ENCODE measurements at regions not wholly inside any gene's neighbourhood (a gene's known extent, or its start where the extent isn't known, plus 50 kb on each side); places are given as distances from the start of the nearest gene placed in this dataset.

- no peak overlapping the region for H3K27ac ChIP-seq (ENCODE audit: low read length)
- H3K36me3 ChIP-seq (replicated peaks; ENCODE audit: low read depth, low read length): no peaks in the 10 kb centered on the region
- H3K79me2 ChIP-seq (ENCODE audit: low read length): no peaks in the 10 kb centered on the region
- no peaks in the 10 kb centered on the region for H3K4me1 ChIP-seq (ENCODE audit: low read length)
- no peak overlapping the region for H3K9ac ChIP-seq (ENCODE audit: low read length)
- no peaks in the 10 kb centered on the region for H4K20me1 ChIP-seq (ENCODE audit: insufficient read depth, low read length)
- H3K4me2 ChIP-seq (ENCODE audit: low read length): no peak overlapping the region
- no peaks in the 10 kb centered on the region for H3K27me3 ChIP-seq (ENCODE audit: low read depth, low read length)
- H2AFZ ChIP-seq (ENCODE audit: low read depth, low read length): no peak overlapping the region
- H3K4me3 ChIP-seq (ENCODE audit: low read length): no peak overlapping the region
- no peak for TF ChIP-seq CTCF (IDR thresholded peaks at IDR 0.05; ENCODE audit: low read depth, low read length)
- no peak for TF ChIP-seq EZH2phosphoT487 (IDR thresholded peaks at IDR 0.05; ENCODE audit: low read depth)
- no peaks in the 10 kb centered on the region for H3K9me3 ChIP-seq (ENCODE audit: insufficient read depth, low read length)
These were observed 124.2 kb upstream of the PLAAT1 start for GRCh38 chr3:193116871-193117270.

- no peaks in the 10 kb centered on the region for H3K9me3 ChIP-seq (ENCODE audit: insufficient read depth, low read length)
- H3K4me2 ChIP-seq (ENCODE audit: low read length): no peak overlapping the region
- H3K9ac ChIP-seq (ENCODE audit: low read length): no peak overlapping the region
- H3K4me3 ChIP-seq (ENCODE audit: low read length): no peak overlapping the region
- H4K20me1 ChIP-seq (ENCODE audit: insufficient read depth, low read length): no peaks in the 10 kb centered on the region
- H3K27ac ChIP-seq (ENCODE audit: low read length): no peak overlapping the region
- H3K4me1 ChIP-seq (ENCODE audit: low read length): no peaks in the 10 kb centered on the region
- no peaks in the 10 kb centered on the region for H3K36me3 ChIP-seq (replicated peaks; ENCODE audit: low read depth, low read length)
- H3K79me2 ChIP-seq (ENCODE audit: low read length): no peaks in the 10 kb centered on the region
- no peak overlapping the region for H2AFZ ChIP-seq (ENCODE audit: low read depth, low read length)
- TF ChIP-seq CTCF (IDR thresholded peaks at IDR 0.05; ENCODE audit: low read depth, low read length): no peak
- TF ChIP-seq EZH2phosphoT487 (IDR thresholded peaks at IDR 0.05; ENCODE audit: low read depth): no peak
- H3K27me3 ChIP-seq (ENCODE audit: low read depth, low read length): no peaks in the 10 kb centered on the region
These were observed 122.1 kb upstream of the PLAAT1 start for GRCh38 chr3:193118907-193119306.

GRCh38 chr3:193119926-193120325 is 121.1 kb upstream of the PLAAT1 start:
- TF ChIP-seq EZH2phosphoT487 (IDR thresholded peaks at IDR 0.05; ENCODE audit: low read depth): no peak
- TF ChIP-seq CTCF (IDR thresholded peaks at IDR 0.05; ENCODE audit: low read depth, low read length): no peak
- no peak overlapping the region for H3K27ac ChIP-seq (ENCODE audit: low read length)
- H3K9me3 ChIP-seq (ENCODE audit: insufficient read depth, low read length): no peaks in the 10 kb centered on the region
- H3K4me2 ChIP-seq (ENCODE audit: low read length): no peak overlapping the region
- no peaks in the 10 kb centered on the region for H3K4me1 ChIP-seq (ENCODE audit: low read length)
- no peaks in the 10 kb centered on the region for H4K20me1 ChIP-seq (ENCODE audit: insufficient read depth, low read length)
- no peaks in the 10 kb centered on the region for H3K79me2 ChIP-seq (ENCODE audit: low read length)
- H2AFZ ChIP-seq (ENCODE audit: low read depth, low read length): no peak overlapping the region
- H3K4me3 ChIP-seq (ENCODE audit: low read length): no peak overlapping the region
- H3K27me3 ChIP-seq (ENCODE audit: low read depth, low read length): 0 out of 2 replicates have a peak, but pooled peaks cover 4% of the 10 kb centered on the region
- H3K36me3 ChIP-seq (replicated peaks; ENCODE audit: low read depth, low read length): no peaks in the 10 kb centered on the region
- H3K9ac ChIP-seq (ENCODE audit: low read length): no peak overlapping the region

GRCh38 chr3:193124861-193125260 is 116.2 kb upstream of the PLAAT1 start:
- H3K36me3 ChIP-seq (replicated peaks; ENCODE audit: low read depth, low read length): no peaks in the 10 kb centered on the region
- H3K27me3 ChIP-seq (ENCODE audit: low read depth, low read length): peaks cover 15% of the 10 kb centered on the region
- H4K20me1 ChIP-seq (ENCODE audit: insufficient read depth, low read length): no peaks in the 10 kb centered on the region
- H3K4me3 ChIP-seq (ENCODE audit: low read length): no peak overlapping the region
- H3K9ac ChIP-seq (ENCODE audit: low read length): no peak overlapping the region
- H3K27ac ChIP-seq (ENCODE audit: low read length): no peak overlapping the region
- TF ChIP-seq EZH2phosphoT487 (IDR thresholded peaks at IDR 0.05; ENCODE audit: low read depth) (no peak), CTCF (IDR thresholded peaks at IDR 0.05; ENCODE audit: low read depth, low read length) (no peak)
- H2AFZ ChIP-seq (ENCODE audit: low read depth, low read length): no peak overlapping the region
- no peaks in the 10 kb centered on the region for H3K9me3 ChIP-seq (ENCODE audit: insufficient read depth, low read length)
- no peaks in the 10 kb centered on the region for H3K79me2 ChIP-seq (ENCODE audit: low read length)
- H3K4me1 ChIP-seq (ENCODE audit: low read length): no peaks in the 10 kb centered on the region
- H3K4me2 ChIP-seq (ENCODE audit: low read length): no peak overlapping the region
